Brain microvascular endothelial cell (primary cell): ENCODE measurements at regions not wholly inside any gene's neighbourhood (a gene's known extent, or its start where the extent isn't known, plus 50 kb on each side); places are given as distances from the start of the nearest gene placed in this dataset.
"Not testable (repeated sequence)": the region's sequence is repeated elsewhere in the genome, so short reads cannot be mapped to it uniquely, and the experiment has no call there.

ENCODE experiments used
- DNase-seq: peaks from one replicate; pipeline ENCODE4 v3.0.0-alpha.2; 2020
- H3K27ac ChIP-seq: fragments of 250-450 bp; sonication (Bioruptor Pico); 2 replicates; pipeline ENCODE4 v1.5.1; 2020; ENCODE audit warnings: mild to moderate bottlenecking, moderate library complexity
- H3K27me3 ChIP-seq: fragments of 250-450 bp; sonication (Bioruptor Pico); replicated peaks from 2 replicates; pipeline ENCODE4 v1.5.1; 2020; ENCODE audit warnings: mild to moderate bottlenecking
- H3K36me3 ChIP-seq: fragments of 250-450 bp; sonication (Bioruptor Pico); replicated peaks from 2 replicates; pipeline ENCODE4 v1.5.1; 2020; ENCODE audit warnings: mild to moderate bottlenecking
- H3K4me3 ChIP-seq: 2 replicates; pipeline ENCODE4 v1.5.1; 2011; ENCODE audit warnings: low read depth, mild to moderate bottlenecking, control low read depth, low read length, moderate library complexity
- in situ Hi-C: cut with HindIII; loops from 2 replicates; pipeline ENCODE4 v1.10.0; 2017; ENCODE audit warnings: low sequenced_read_pairs, low pct_ligation_motif_present
- TF ChIP-seq, protein P1 (sequence below): IDR thresholded peaks from 2 replicates; pipeline ENCODE4 v1.5.1; 2011; ENCODE audit warnings: low read depth, mild to moderate bottlenecking, moderate library complexity, low read length, control low read depth, inconsistent platforms; ENCODE audit errors: missing control alignments

DNA sequence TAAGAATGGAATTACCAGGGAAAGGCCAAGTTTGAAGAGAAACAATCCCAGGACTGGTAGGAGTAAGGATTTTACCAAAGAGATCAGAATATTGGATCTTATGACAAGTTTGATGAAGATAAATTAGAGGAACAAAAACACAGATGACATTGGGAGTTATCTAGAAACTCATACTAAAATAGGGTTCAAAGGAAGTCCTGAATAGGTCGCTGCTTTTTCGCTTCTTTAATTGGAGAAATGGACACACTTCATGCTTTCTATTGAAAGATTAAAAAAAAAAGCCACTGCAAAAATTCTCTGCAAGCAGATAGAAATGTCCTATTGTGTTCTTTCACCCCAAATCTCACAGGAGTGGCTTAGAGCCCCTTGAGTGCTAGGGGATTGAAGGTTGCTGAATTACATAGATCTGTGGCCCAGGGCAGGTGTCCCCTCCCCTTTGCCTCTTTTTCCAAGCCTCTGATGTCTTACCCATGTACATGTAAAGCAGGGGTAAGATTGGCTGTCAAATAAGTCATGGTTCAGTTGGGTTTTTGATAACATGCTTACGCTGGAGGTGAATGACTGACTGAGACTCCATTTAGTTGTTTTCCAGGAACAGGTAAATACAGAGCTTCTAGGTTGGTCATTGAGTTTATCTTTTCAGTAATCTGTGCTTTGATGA is 152.0 kb downstream of the OR13A1 start:
- Histone ChIP-seq H3K36me3 (no peaks in the 10 kb centered on the region), H3K4me3 (no peak overlapping the region), H3K27me3 (no peaks in the 10 kb centered on the region), H3K27ac (no peak overlapping the region)
- TF ChIP-seq, protein P1, sequence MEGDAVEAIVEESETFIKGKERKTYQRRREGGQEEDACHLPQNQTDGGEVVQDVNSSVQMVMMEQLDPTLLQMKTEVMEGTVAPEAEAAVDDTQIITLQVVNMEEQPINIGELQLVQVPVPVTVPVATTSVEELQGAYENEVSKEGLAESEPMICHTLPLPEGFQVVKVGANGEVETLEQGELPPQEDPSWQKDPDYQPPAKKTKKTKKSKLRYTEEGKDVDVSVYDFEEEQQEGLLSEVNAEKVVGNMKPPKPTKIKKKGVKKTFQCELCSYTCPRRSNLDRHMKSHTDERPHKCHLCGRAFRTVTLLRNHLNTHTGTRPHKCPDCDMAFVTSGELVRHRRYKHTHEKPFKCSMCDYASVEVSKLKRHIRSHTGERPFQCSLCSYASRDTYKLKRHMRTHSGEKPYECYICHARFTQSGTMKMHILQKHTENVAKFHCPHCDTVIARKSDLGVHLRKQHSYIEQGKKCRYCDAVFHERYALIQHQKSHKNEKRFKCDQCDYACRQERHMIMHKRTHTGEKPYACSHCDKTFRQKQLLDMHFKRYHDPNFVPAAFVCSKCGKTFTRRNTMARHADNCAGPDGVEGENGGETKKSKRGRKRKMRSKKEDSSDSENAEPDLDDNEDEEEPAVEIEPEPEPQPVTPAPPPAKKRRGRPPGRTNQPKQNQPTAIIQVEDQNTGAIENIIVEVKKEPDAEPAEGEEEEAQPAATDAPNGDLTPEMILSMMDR = no peak
- no peak for DNase-seq
- in situ Hi-C loops = no loop called here

DNA sequence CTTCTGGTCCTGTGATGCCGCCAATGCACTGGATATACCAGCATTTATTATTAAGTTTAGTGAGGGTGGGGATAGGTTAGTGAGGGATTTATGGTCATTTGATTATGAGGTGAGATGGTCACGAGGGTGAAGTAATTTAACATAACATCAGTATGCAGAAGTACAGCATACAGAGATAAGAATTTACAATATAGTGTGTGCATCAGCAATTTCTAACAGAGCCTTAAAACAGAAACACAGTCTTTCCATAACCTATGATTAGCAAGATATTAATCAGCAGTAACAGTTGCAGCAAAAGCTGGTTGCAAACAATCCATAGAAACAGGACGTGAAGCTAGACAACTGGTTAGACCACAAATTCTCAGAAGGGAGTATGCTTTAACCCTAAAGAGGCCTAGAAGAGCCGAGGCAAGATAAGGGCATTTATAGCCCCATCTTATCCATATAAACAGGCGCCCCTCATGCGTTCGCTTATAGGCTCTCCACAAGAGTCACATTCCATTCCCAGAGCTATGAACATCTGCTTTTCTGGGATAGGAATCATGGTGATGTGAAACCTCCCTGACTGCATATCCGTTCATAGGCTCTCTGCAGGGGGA is 139.8 kb downstream of the OR13A1 start:
- H3K27me3 ChIP-seq, H3K4me3 ChIP-seq, H3K27ac ChIP-seq, H3K36me3 ChIP-seq, DNase-seq, in situ Hi-C loops: not testable (repeated sequence)

DNA sequence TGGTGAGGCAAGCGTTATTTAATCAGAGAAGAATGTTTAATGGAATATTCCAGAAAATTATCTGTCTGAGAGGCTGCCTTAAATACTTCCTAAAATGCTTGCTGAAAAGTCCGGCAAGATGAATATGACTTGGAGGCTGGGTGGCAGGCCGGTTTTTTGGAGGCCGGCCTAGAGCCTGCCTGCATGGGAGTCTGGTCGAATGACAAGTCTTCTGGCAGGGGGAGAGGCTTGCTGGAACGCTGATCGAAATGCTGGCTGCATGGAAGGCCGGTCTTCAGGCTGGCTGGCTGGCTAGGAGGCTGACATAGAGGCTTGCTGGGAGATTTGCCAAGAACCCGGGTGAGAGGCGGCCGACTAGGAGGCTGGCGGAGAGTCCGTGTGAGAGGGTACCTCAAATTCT is 135.7 kb downstream of the OR13A1 start:
- H3K27me3 ChIP-seq = no peaks in the 10 kb centered on the region
- no peak for DNase-seq
- H3K4me3 ChIP-seq = no peak overlapping the region
- TF ChIP-seq, protein P1 = no peak
- in situ Hi-C loops = no loop called here
- no peak overlapping the region for H3K27ac ChIP-seq
- no peaks in the 10 kb centered on the region for H3K36me3 ChIP-seq

DNA sequence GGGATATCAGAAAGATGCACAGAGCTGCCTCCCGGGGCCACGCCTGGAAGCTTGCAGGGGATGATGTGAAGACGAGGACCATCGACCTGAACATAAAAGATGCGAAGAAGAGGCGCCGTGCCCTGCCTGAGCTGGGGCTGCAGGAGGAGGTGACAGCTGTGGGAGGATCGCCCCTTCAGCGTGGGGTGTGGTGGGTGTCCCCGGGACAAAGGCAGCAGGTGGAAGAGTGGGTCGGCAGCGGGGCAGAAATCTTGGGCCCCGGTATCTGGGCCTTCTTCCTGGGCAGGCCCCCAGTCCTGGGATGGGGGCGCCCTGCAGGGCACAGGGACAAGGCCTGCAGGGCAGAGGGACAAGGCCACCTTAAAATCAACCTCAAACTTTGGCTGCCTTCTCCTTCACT is 134.9 kb downstream of the OR13A1 start:
- H3K27ac ChIP-seq = no peak overlapping the region
- in situ Hi-C loops = no loop called here
- DNase-seq = no peak
- no peaks in the 10 kb centered on the region for H3K36me3 ChIP-seq
- no peak overlapping the region for H3K4me3 ChIP-seq
- TF ChIP-seq, protein P1 = no peak
- H3K27me3 ChIP-seq = no peaks in the 10 kb centered on the region

DNA sequence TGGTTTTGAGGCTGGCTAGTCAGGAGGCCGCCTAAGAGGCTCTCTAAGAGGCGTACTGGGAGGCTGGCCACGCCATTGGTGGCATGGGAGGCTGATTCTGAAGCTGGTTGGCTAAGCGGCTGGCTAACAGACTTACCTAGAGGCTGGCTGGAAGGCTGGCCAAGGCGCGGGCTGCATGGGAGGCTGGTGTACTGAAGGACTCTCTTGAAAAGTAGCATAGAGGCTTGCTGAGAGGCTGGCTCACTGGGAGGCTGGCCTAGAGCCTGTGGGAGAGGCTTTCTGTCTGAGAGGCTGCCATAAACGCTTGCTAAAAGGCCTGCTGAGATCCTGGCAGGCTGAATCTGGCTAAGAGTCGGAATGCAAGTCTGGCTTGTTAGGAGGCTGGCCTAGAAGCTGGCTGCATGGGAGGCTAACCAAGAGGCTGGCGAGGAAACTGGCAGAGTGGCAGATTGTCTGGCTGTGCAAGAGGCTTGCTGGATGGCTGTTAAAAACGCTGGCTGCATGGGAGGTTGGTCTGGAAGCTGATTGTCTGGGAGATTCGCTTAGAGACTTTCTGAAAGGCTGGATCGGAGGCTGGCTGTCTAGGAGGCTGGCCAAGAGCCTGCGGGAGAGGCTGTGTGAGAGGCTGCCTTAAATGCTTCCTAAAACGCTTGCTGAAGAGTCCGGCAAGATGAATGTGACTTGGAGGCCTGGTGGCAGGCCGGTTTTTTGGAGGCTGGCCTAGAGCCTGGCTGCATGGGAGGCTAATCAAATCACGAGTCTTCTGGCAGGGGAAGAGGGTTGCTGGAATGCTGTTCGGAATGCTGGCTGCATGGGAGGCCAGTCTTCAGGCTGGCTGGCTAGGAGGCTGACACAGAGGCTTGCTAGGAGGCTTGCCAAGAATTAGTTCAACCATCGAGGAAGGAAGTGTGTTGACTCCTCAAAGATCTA is 134.2 kb downstream of the OR13A1 start:
- peak; percentile 13 for DNase-seq
- Histone ChIP-seq H3K36me3 (no peaks in the 10 kb centered on the region), H3K27me3 (no peaks in the 10 kb centered on the region), H3K27ac (no peak overlapping the region), H3K4me3 (no peak overlapping the region)
- TF ChIP-seq, protein P1 = no peak
- in situ Hi-C loops = no loop called here

DNA sequence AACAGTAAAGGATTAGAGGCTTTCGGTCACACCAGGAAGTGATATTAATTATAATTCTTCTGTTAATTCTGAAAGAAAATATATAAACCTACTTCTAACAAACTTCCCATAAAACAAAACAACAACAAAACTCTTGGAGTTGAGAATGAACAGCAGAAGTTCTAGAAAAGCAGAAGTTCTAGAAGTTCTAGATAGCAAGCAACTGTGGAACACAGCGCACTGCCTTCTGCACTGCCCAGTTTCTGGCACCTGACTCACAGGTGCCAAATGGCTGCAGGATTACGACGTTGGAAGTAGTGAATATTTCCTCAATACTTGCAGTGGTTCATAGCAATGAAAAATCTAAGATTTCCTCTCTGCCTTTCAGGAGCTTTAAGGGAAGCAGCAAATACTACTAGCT is 132.2 kb downstream of the OR13A1 start:
- TF ChIP-seq, protein P1 = no peak
- in situ Hi-C loops = no loop called here
- Histone ChIP-seq H3K36me3 (no peaks in the 10 kb centered on the region), H3K4me3 (no peak overlapping the region), H3K27me3 (no peaks in the 10 kb centered on the region), H3K27ac (no peak overlapping the region)
- DNase-seq = no peak
